BLaER1 treated with 17β-estradiol and CSF1 and Interleukin-3, amounts not matched to agents 10 nM and 100 nM (cell line): ENCODE measurements at regions not wholly inside any gene's neighbourhood (a gene's known extent, or its start where the extent isn't known, plus 50 kb on each side); places are given as distances from the start of the nearest gene placed in this dataset.

Experiments
- H3K27ac ChIP-seq, 11 experiments: shearing (Covaris generic); formaldehyde crosslinking; 2 replicates each; pipeline ENCODE4 v1.8.1; 2022
- H3K27me3 ChIP-seq, 11 experiments: shearing (Covaris generic); formaldehyde crosslinking; 2 replicates each; pipeline ENCODE4 v1.8.1; 2022
- H3K36me3 ChIP-seq, 11 experiments: shearing (Covaris generic); formaldehyde crosslinking; 2 replicates each; pipeline ENCODE4 v1.8.1; 2022
- H3K4me1 ChIP-seq, 10 experiments: shearing (Covaris generic); formaldehyde crosslinking; 2 replicates each; pipeline ENCODE4 v1.8.1; 2022
- H3K4me2 ChIP-seq, 11 experiments: shearing (Covaris generic); formaldehyde crosslinking; 2 replicates each; pipeline ENCODE4 v1.8.1; 2022
- H3K4me3 ChIP-seq, 10 experiments: shearing (Covaris generic); formaldehyde crosslinking; 2 replicates each; pipeline ENCODE4 v1.8.1; 2022
- H3K9ac ChIP-seq, 11 experiments: shearing (Covaris generic); formaldehyde crosslinking; 2 replicates each; pipeline ENCODE4 v1.8.1; 2022
- H3K9me3 ChIP-seq, 11 experiments: shearing (Covaris generic); formaldehyde crosslinking; replicated peaks in 1 of 11; 2 replicates each; pipeline ENCODE4 v1.8.1; 2022
- H4K20me1 ChIP-seq, 11 experiments: shearing (Covaris generic); formaldehyde crosslinking; 2 replicates each; pipeline ENCODE4 v1.8.1; 2022
- Cebpa-rat ChIP-seq, 11 experiments: shearing (Covaris generic); IDR thresholded peaks; 2 replicates each; pipeline ENCODE4 v1.8.1; 2022

DNA sequence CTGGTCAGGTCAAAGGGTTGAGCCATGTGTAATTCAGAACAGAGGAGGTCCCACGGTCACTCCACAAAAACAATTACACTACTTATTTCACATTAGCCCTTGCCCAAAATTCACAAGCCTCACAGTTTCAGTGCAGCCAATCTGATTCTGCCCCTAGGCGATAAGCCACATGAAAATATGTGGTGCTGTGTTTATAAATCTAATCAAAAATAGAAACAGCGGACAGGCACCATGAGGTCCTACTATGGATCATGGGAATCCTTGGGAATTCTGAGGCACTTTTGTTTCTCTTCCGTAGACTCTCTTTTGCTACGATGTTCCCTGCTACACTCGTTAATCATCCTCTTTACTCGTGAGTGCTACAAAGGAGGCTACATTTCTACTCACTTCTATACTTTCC lies 476.1 kb downstream of the TFAP2A start:
- H3K27me3 ChIP-seq = no peaks in the 10 kb centered on the region
- H3K9ac ChIP-seq = no peak overlapping the region
- peaks cover 0 to 10% (median 7%) of the 10 kb centered on the region in 10 experiments; a peak in 8 of 20 replicates for H3K4me1 ChIP-seq
- no peak overlapping the region for H3K27ac ChIP-seq
- H3K4me3 ChIP-seq = no peak overlapping the region
- H3K4me2 ChIP-seq = no peak overlapping the region
- H4K20me1 ChIP-seq = no peaks in the 10 kb centered on the region
- TF ChIP-seq Cebpa-rat (IDR thresholded peaks at IDR 0.05) = no peak
- H3K9me3 ChIP-seq = peaks cover 0 to 16% (median 6%) of the 10 kb centered on the region in 11 experiments; a peak in 11 of 22 replicates
- no peaks in the 10 kb centered on the region for H3K36me3 ChIP-seq

DNA sequence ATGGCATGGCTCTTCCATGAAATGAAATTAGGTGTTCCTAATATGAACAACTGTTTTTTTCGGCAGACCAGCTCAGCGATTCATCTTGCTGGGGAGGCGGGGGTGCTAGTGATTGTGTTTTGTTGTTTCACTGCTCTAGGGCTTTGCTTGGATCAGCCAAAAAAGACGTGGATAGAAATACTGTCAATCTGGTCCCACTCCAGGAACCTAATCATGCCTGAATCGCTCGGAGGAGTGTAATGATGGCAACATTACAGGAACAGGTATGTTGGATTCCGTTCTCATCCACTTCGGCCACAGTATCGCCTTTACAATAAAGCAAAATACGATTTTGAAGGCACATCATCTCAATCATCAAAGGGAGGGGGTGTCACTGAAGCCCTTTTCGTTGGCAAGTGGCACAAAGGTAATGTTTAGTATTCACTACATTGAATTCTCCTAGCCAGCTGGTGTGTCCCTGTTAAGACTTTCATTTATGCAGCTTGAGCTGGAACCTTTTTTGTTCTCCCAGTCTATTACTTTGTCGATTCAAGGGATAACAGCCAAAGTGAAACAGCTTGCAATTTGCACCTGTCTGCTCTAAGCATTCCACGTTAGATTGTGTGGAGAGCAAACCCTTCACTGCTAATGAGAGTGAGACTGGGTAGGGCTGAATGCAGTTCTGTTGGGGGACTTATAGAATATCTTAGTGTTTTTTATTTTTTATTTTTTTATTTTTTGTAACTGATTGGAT lies 477.7 kb downstream of the TFAP2A start:
- no peak overlapping the region for H3K27ac ChIP-seq
- no peaks in the 10 kb centered on the region for H4K20me1 ChIP-seq
- H3K4me1 ChIP-seq = peaks cover 0 to 10% (median 7%) of the 10 kb centered on the region in 10 experiments; a peak in 8 of 20 replicates
- H3K9ac ChIP-seq = no peak overlapping the region
- peaks cover 0 to 10% (median 5%) of the 10 kb centered on the region in 11 experiments; a peak in 9 of 22 replicates for H3K9me3 ChIP-seq
- TF ChIP-seq Cebpa-rat (IDR thresholded peaks at IDR 0.05) = no peak
- no peak overlapping the region for H3K4me2 ChIP-seq
- no peak overlapping the region for H3K4me3 ChIP-seq
- no peaks in the 10 kb centered on the region for H3K36me3 ChIP-seq
- no peaks in the 10 kb centered on the region for H3K27me3 ChIP-seq

DNA sequence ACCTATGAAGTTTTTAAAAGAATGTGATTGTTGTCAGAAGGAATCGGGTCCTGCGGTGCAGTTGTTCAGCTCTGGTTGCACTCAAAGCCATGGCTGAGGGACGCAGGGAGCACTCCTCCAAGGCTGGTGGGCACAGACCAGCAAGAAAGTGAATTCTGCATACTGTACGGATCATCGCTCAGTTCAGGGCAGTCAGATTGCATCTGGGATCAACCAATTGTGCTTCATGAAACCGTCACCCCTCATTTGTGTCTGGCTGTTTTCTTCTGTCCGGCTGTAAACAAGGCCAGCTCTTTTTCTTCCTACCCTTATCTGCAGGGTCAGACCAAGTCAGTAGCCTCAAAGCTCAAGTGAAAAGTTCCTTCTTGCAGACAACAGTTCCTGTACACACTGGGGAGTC lies 478.3 kb downstream of the TFAP2A start:
- no peak overlapping the region for H3K27ac ChIP-seq
- H3K4me3 ChIP-seq = no peak overlapping the region
- no peak overlapping the region for H3K9ac ChIP-seq
- no peaks in the 10 kb centered on the region for H3K36me3 ChIP-seq
- H4K20me1 ChIP-seq = no peaks in the 10 kb centered on the region
- H3K27me3 ChIP-seq = no peaks in the 10 kb centered on the region
- peaks cover 0 to 5% (median 0%) of the 10 kb centered on the region in 11 experiments; a peak in 6 of 22 replicates for H3K9me3 ChIP-seq
- H3K4me1 ChIP-seq = peaks cover 0 to 10% (median 7%) of the 10 kb centered on the region in 10 experiments; a peak in 8 of 20 replicates
- H3K4me2 ChIP-seq = no peak overlapping the region
- TF ChIP-seq Cebpa-rat (IDR thresholded peaks at IDR 0.05) = no peak

DNA sequence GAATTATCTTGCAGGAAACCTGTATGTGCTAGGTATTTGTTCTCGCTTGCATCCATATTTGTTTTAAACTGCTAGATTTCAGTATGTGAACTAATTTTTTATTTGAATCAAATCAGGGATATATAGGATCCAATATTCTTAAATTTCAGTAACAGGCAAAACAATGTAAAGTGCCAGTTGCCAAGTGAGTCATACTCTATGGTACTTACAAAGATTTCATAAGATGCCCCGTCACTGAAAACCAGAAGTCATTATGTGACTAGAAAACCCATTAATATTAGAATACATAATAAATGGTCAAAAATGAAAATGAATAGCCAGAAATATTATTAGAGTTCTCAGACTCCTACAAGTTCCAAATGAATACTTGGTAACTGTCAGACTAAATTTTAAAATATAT lies 481.2 kb downstream of the TFAP2A start:
- no peaks in the 10 kb centered on the region for H3K27me3 ChIP-seq
- no peaks in the 10 kb centered on the region for H3K36me3 ChIP-seq
- no peak overlapping the region for H3K4me2 ChIP-seq
- peaks cover 0 to 10% (median 7%) of the 10 kb centered on the region in 10 experiments; a peak in 8 of 20 replicates for H3K4me1 ChIP-seq
- peaks cover 6 to 11% (median 9%) of the 10 kb centered on the region in 11 experiments; a peak in 14 of 22 replicates for H3K9me3 ChIP-seq
- TF ChIP-seq Cebpa-rat (IDR thresholded peaks at IDR 0.05) = no peak
- H3K27ac ChIP-seq = no peak overlapping the region
- H3K9ac ChIP-seq = no peak overlapping the region
- H4K20me1 ChIP-seq = no peaks in the 10 kb centered on the region
- no peak overlapping the region for H3K4me3 ChIP-seq

DNA sequence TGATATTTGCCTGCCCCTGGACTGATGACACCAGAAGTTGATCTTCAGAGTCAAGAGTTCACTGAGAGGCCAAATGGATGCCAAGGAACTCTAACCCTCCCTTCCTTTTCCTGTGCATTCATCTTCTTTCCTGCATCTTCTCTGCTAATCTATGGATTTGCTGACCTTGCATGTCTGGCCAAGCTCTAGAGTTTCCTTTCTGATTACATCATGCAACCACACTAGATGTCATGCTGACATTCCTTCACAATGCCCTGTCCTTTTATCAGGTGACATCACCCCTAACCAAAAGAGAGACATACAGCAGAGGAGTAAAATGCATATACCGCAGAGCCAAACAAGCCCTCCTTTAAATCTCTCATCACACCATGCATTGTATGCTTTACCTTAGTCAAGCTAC lies 487.6 kb downstream of the TFAP2A start:
- Histone ChIP-seq H3K36me3 (no peaks in the 10 kb centered on the region), H3K4me1 (peaks cover 0 to 7% (median 0%) of the 10 kb centered on the region in 10 experiments; a peak in 6 of 20 replicates), H3K9ac (no peak overlapping the region), H3K27me3 (no peaks in the 10 kb centered on the region), H3K4me2 (peak overlapping the region in 3 of 11 experiments; percentile 33 to 55 (median 50); a peak in 5 of 22 replicates), H3K27ac (no peak overlapping the region), H4K20me1 (no peaks in the 10 kb centered on the region), H3K9me3 (peaks cover 6 to 11% (median 9%) of the 10 kb centered on the region in 11 experiments; a peak in 15 of 22 replicates), H3K4me3 (no peak overlapping the region)
- no peak for TF ChIP-seq Cebpa-rat (IDR thresholded peaks at IDR 0.05)

DNA sequence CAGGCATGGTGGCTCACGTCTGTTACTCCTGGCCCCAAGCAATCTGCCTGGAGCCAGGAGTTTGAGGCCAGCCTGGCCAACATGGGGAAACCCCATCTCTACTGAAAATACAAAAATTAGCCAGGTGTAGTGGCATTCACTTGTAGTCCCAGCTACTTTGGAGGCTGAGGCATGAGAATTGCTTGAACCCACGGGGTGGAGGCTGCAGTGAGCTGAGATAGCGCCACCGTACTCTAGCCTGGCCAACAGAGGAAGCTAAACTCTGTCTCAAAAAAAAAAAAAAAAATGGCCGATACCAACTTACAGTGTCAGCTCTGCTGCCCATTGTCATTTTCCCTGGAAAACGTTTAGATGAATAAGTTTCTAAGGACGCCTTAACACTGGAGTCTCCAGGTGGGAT lies 489.9 kb downstream of the TFAP2A start:
- no peak overlapping the region for H3K4me2 ChIP-seq
- H3K4me1 ChIP-seq = peaks cover 0 to 7% (median 0%) of the 10 kb centered on the region in 10 experiments; a peak in 6 of 20 replicates
- no peaks in the 10 kb centered on the region for H3K27me3 ChIP-seq
- no peak overlapping the region for H3K9ac ChIP-seq
- H3K9me3 ChIP-seq = peaks cover 2 to 12% (median 7%) of the 10 kb centered on the region in 11 experiments; a peak in 15 of 22 replicates
- TF ChIP-seq Cebpa-rat (IDR thresholded peaks at IDR 0.05) = no peak
- no peaks in the 10 kb centered on the region for H3K36me3 ChIP-seq
- no peak overlapping the region for H3K4me3 ChIP-seq
- no peak overlapping the region for H3K27ac ChIP-seq
- no peaks in the 10 kb centered on the region for H4K20me1 ChIP-seq

DNA sequence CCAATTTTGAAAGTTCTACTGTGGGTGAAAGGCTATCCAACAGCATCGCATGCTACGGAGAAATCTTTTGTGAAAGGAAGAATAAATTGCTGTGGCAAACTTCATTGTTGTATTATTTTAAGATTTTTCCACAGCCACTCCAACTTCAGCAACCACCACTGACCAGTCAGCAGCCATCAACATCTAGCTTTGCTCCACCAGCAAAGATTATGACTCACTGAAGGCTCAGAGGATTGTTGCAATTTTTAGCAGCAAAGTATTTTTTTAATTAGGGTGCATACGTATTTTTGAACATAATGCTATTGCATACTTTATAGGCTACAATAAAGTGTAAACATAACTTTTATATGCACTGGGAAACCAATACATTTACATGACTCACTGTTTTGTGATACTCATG lies 493.5 kb downstream of the TFAP2A start:
- Histone ChIP-seq H3K9me3 (peaks cover 0 to 4% (median 0%) of the 10 kb centered on the region in 11 experiments; a peak in 1 of 22 replicates), H3K27me3 (no peaks in the 10 kb centered on the region), H3K4me1 (no peaks in the 10 kb centered on the region), H3K4me3 (no peak overlapping the region), H3K27ac (no peak overlapping the region), H3K9ac (no peak overlapping the region), H3K4me2 (no peak overlapping the region), H4K20me1 (no peaks in the 10 kb centered on the region), H3K36me3 (no peaks in the 10 kb centered on the region)
- no peak for TF ChIP-seq Cebpa-rat (IDR thresholded peaks at IDR 0.05)

DNA sequence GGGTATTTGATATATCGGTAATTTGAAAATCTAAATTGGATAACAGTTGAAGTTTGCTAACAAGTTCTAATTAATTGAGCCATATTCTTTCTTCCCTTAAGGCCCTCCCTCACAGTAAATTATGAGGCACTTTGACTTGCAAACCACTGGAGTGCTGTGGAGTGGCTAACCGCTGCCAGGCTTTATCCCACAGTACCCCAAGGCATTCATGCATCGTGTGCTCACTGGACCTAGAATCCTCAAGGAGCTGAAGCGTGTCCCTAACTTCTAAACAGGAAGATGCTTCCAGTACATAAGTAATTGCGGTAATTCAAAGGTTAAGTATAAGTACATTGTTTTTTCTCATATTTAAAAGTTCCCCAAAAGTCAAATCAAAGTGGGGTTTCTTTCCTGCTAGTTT lies 499.9 kb downstream of the TFAP2A start:
- no peaks in the 10 kb centered on the region for H3K27me3 ChIP-seq
- no peaks in the 10 kb centered on the region for H3K36me3 ChIP-seq
- H3K4me2 ChIP-seq = peak overlapping the region in 10 of 11 experiments; percentile 1 to 64 (median 52); a peak in 18 of 22 replicates
- TF ChIP-seq Cebpa-rat (IDR thresholded peaks at IDR 0.05) = no peak
- H3K9ac ChIP-seq = no peak overlapping the region
- H3K27ac ChIP-seq = no peak overlapping the region
- H3K4me1 ChIP-seq = peaks cover 0 to 21% (median 15%) of the 10 kb centered on the region in 10 experiments; a peak in 14 of 20 replicates
- no peaks in the 10 kb centered on the region for H3K9me3 ChIP-seq
- no peak overlapping the region for H3K4me3 ChIP-seq
- no peaks in the 10 kb centered on the region for H4K20me1 ChIP-seq

DNA sequence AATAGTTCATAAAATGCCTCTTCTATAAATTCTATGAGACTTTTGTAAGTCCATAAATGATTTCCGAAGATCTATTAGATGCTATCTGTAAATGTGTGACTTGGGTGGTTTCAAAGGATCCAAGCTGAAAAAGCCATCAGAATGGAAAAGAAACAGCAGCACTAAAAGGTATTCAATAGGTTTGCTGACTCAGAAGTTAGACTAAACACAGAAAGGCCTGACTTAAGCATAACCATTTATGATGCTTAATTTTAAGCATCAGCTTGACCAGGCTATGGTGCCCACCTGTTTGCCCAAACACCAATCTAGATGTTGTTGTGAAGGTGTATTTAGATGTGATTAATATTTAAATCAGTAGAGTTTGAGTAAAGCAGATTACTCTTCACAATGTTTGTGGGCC lies 513.5 kb downstream of the TFAP2A start:
- TF ChIP-seq Cebpa-rat (IDR thresholded peaks at IDR 0.05) = no peak
- no peak overlapping the region for H3K27ac ChIP-seq
- H3K4me1 ChIP-seq = peaks cover 0 to 10% (median 7%) of the 10 kb centered on the region in 10 experiments; a peak in 11 of 20 replicates
- no peaks in the 10 kb centered on the region; a peak in 1 of 22 replicates for H3K27me3 ChIP-seq
- no peaks in the 10 kb centered on the region for H4K20me1 ChIP-seq
- no peak overlapping the region for H3K9ac ChIP-seq
- H3K4me2 ChIP-seq = no peak overlapping the region
- no peaks in the 10 kb centered on the region for H3K9me3 ChIP-seq
- no peaks in the 10 kb centered on the region for H3K36me3 ChIP-seq
- no peak overlapping the region for H3K4me3 ChIP-seq
